ENCODE measurements at regions not wholly inside any gene's neighbourhood (a gene's known extent, or its start where the extent isn't known, plus 50 kb on each side); places are given as distances from the start of the nearest gene placed in this dataset.
"Not testable (repeated sequence)": the region's sequence is repeated elsewhere in the genome, so short reads cannot be mapped to it uniquely, and the experiment has no call there.

DNA sequence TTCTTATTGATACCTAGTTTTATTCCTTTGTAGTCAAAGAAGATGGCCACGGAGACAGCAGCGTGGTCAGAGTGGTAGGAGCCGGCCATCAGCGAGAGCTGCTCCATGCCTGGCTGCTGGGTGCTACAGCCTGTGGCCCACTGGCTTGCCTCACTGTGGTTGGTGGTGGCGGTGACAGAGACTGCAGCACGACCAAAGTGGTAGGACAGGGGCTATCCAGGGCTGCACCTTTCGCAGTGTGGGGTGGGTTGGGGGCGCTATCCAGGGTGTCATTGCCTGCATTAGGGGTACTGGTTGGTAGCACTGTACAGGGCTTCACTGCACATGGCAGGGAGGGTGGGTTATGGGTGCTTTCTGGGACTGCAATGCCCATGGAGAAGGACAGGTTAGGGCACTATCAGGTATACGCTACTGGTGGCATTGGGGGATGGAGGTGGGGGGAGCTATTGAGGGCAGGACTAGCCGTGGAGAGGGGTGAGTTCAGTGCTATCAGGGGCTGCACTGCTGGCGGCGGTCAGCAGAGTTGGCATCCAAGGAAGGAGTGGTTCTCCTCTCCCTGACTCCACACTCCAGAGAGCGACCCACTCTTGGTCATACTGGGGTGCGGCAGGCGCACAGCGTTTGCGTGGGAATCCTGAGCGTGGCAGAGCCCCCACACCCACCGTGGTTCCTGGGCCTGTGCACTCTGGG lies 241.1 kb downstream of the GOLGA6L6 start:
- TF ChIP-seq EZH2phosphoT487 (IDR thresholded peaks at IDR 0.05; ENCODE audit: borderline replicate concordance); SIN3A (IDR thresholded peaks at IDR 0.05; ENCODE audit: low read depth); SRF (IDR thresholded peaks at IDR 0.05; ENCODE audit: low read depth); EZH2 (IDR thresholded peaks at IDR 0.05): not testable (repeated sequence)
- TF ChIP-seq, protein P1, sequence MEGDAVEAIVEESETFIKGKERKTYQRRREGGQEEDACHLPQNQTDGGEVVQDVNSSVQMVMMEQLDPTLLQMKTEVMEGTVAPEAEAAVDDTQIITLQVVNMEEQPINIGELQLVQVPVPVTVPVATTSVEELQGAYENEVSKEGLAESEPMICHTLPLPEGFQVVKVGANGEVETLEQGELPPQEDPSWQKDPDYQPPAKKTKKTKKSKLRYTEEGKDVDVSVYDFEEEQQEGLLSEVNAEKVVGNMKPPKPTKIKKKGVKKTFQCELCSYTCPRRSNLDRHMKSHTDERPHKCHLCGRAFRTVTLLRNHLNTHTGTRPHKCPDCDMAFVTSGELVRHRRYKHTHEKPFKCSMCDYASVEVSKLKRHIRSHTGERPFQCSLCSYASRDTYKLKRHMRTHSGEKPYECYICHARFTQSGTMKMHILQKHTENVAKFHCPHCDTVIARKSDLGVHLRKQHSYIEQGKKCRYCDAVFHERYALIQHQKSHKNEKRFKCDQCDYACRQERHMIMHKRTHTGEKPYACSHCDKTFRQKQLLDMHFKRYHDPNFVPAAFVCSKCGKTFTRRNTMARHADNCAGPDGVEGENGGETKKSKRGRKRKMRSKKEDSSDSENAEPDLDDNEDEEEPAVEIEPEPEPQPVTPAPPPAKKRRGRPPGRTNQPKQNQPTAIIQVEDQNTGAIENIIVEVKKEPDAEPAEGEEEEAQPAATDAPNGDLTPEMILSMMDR (IDR thresholded peaks at IDR 0.05 in 2 of 3, conservative IDR thresholded peaks at IDR 0.05 in 1 of 3; ENCODE audit: borderline replicate concordance in 1 of 3, insufficient read depth in 1 of 3, low read depth in 2 of 3, low read length in 2 of 3): not testable (repeated sequence)
- TF ChIP-seq, protein P2, sequence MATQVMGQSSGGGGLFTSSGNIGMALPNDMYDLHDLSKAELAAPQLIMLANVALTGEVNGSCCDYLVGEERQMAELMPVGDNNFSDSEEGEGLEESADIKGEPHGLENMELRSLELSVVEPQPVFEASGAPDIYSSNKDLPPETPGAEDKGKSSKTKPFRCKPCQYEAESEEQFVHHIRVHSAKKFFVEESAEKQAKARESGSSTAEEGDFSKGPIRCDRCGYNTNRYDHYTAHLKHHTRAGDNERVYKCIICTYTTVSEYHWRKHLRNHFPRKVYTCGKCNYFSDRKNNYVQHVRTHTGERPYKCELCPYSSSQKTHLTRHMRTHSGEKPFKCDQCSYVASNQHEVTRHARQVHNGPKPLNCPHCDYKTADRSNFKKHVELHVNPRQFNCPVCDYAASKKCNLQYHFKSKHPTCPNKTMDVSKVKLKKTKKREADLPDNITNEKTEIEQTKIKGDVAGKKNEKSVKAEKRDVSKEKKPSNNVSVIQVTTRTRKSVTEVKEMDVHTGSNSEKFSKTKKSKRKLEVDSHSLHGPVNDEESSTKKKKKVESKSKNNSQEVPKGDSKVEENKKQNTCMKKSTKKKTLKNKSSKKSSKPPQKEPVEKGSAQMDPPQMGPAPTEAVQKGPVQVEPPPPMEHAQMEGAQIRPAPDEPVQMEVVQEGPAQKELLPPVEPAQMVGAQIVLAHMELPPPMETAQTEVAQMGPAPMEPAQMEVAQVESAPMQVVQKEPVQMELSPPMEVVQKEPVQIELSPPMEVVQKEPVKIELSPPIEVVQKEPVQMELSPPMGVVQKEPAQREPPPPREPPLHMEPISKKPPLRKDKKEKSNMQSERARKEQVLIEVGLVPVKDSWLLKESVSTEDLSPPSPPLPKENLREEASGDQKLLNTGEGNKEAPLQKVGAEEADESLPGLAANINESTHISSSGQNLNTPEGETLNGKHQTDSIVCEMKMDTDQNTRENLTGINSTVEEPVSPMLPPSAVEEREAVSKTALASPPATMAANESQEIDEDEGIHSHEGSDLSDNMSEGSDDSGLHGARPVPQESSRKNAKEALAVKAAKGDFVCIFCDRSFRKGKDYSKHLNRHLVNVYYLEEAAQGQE (IDR thresholded peaks at IDR 0.05; ENCODE audit: low read depth): not testable (repeated sequence)

Data from HCT116 (cell line).